Activated naive CD4-positive, alpha-beta T cell treated with anti-CD3 and anti-CD28 coated beads for 36 hours (primary cell): ENCODE measurements at regions not wholly inside any gene's neighbourhood (a gene's known extent, or its start where the extent isn't known, plus 50 kb on each side); places are given as distances from the start of the nearest gene placed in this dataset.

Experiments used
- CTCF ChIA-PET: fragments of 350-600 bp; sonication (Branson Sonifier 250); formaldehyde crosslinking; loops from one replicate; lab custom pipeline; 2021; ENCODE audit warnings: antibody characterized with exemption; lab: Charles Lee
- DNase-seq: peaks from one replicate; pipeline ENCODE4 v3.0.0-alpha.2; 2020
- H3K27ac Mint-ChIP-seq: one replicate; pipeline ENCODE4 v1.8.0; 2021; ENCODE audit warnings: mild to moderate bottlenecking, mixed read lengths
- H3K27me3 Mint-ChIP-seq: one replicate; pipeline ENCODE4 v1.8.0; 2021; ENCODE audit warnings: low read depth, mixed read lengths
- H3K36me3 Mint-ChIP-seq: one replicate; pipeline ENCODE4 v1.8.0; 2021; ENCODE audit warnings: low read depth, mixed read lengths
- H3K4me1 Mint-ChIP-seq: one replicate; pipeline ENCODE4 v1.8.0; 2021; ENCODE audit warnings: low read depth, mixed read lengths
- H3K4me3 Mint-ChIP-seq: one replicate; pipeline ENCODE4 v1.8.0; 2021; ENCODE audit warnings: mild to moderate bottlenecking, moderate library complexity, mixed read lengths
- H3K9me3 Mint-ChIP-seq: one replicate; pipeline ENCODE4 v1.8.0; 2021; ENCODE audit warnings: mixed read lengths
- intact Hi-C: fragments of 100-400 bp; cut with micrococcal nuclease; formaldehyde crosslinking; loops from one replicate; pipeline ENCODE4 v1.15.1; 2023

GRCh38 chr5:130277002-130277401, 372.7 kb downstream of the CHSY3 start:
- H3K4me3 Mint-ChIP-seq = no peak overlapping the region
- CTCF ChIA-PET = no interaction called here
- no peaks in the 10 kb centered on the region for H3K36me3 Mint-ChIP-seq
- H3K4me1 Mint-ChIP-seq = no peaks in the 10 kb centered on the region
- intact Hi-C loops = no loop called here
- no peaks in the 10 kb centered on the region for H3K27me3 Mint-ChIP-seq
- no peak overlapping the region for H3K27ac Mint-ChIP-seq
- DNase-seq = no peak
- H3K9me3 Mint-ChIP-seq = no peaks in the 10 kb centered on the region

GRCh38 chr5:130272837-130273236, 368.6 kb downstream of the CHSY3 start:
- Mint-ChIP-seq H3K27me3 (no peaks in the 10 kb centered on the region), H3K4me1 (no peaks in the 10 kb centered on the region), H3K27ac (no peak overlapping the region), H3K9me3 (no peaks in the 10 kb centered on the region), H3K36me3 (no peaks in the 10 kb centered on the region), H3K4me3 (no peak overlapping the region)
- CTCF ChIA-PET = no interaction called here
- DNase-seq = no peak
- intact Hi-C loops = no loop called here

DNA sequence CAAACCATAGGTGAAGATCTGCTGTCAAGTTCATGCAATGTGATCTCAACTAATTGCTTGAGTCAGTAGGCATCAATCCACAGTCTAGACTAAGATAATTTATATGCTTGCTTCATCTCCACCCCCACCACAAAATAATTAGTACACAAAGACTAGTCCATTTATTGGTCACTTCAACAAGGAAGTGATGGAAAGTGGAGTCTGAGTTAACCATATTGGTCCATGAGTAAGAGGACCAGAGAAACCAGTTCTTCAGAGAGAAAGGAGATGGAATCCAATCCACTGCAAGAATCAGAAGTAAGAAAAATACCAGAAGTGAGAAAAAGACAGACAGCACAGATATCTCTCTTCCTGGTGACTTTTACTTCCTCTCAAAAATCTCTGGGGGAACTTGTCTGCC, 366.5 kb downstream of the CHSY3 start:
- Mint-ChIP-seq H3K4me1 (no peaks in the 10 kb centered on the region), H3K27me3 (no peaks in the 10 kb centered on the region), H3K9me3 (no peaks in the 10 kb centered on the region), H3K4me3 (no peak overlapping the region), H3K27ac (no peak overlapping the region), H3K36me3 (no peaks in the 10 kb centered on the region)
- intact Hi-C loops = no loop called here
- CTCF ChIA-PET = no interaction called here
- DNase-seq = no peak

GRCh38 chr5:130268489-130268888, 364.2 kb downstream of the CHSY3 start:
- Mint-ChIP-seq H3K4me1 (no peaks in the 10 kb centered on the region), H3K36me3 (no peaks in the 10 kb centered on the region), H3K27ac (no peak overlapping the region), H3K4me3 (no peak overlapping the region), H3K27me3 (no peaks in the 10 kb centered on the region), H3K9me3 (no peaks in the 10 kb centered on the region)
- intact Hi-C loops = no loop called here
- DNase-seq = no peak
- CTCF ChIA-PET = no interaction called here

DNA sequence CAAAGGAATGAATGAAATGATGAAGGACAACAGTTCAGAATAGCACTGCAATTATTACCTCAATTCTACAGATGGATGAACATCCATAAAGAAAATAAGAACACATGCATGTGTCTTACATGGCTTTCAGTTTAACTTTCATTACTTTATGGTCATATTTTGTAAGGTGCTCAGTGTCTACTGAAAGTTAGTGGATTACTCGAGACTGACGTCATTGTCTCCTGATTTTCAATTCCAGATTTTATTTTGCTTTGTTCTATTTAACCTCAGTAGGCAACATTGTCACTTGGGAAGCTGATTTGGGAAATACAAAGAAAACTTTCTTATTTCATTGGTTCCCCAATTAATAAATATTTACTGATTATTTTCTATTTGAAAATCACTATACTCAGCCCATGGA, 363.7 kb downstream of the CHSY3 start:
- CTCF ChIA-PET = no interaction called here
- DNase-seq = no peak
- Mint-ChIP-seq H3K36me3 (no peaks in the 10 kb centered on the region), H3K27ac (no peak overlapping the region), H3K27me3 (peaks cover 1% of the 10 kb centered on the region), H3K9me3 (no peaks in the 10 kb centered on the region), H3K4me1 (no peaks in the 10 kb centered on the region), H3K4me3 (no peak overlapping the region)
- intact Hi-C loops = no loop called here

DNA sequence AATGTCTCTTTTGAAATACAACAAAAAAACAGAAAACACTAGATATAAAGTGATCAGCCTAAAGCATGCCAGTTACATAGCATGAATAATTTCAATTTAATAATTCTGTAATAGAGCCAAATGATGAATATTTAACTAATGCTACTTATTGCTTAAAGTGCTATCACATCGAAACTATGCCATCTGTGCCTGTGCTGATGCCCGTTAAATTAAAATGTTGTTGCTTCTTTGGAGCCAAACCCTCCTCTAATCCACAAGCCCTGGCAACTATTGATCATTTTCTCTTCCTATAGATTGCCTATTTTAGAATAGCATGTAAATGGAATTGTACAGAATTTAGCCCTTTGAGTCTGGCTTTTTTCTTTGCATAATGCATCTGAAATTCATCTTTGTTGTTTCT, 356.2 kb downstream of the CHSY3 start:
- no peak overlapping the region for H3K27ac Mint-ChIP-seq
- CTCF ChIA-PET = no interaction called here
- peaks cover 1% of the 10 kb centered on the region for H3K27me3 Mint-ChIP-seq
- H3K4me1 Mint-ChIP-seq = no peaks in the 10 kb centered on the region
- H3K36me3 Mint-ChIP-seq = no peaks in the 10 kb centered on the region
- H3K9me3 Mint-ChIP-seq = peaks cover 10% of the 10 kb centered on the region
- no peak overlapping the region for H3K4me3 Mint-ChIP-seq
- DNase-seq = no peak
- intact Hi-C loops = no loop called here

DNA sequence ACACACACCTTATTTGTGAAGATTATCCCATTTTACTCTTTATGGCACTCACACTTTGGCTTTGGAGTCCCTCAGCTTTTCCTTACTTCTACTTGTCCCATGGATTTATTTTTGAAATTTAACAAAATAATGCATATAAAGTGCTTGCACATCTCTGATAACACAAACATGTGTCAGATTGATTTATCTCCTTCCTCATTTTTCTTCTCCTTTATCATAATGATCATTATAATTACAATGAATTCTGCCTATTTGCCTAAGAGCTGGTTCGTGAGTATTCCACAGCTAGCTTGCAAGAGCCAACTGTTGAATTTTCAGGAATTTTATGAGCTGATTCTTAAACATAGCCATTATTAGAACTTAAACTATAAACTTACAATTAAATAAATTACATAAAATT, 347.7 kb downstream of the CHSY3 start:
- Mint-ChIP-seq H3K9me3 (peaks cover 12% of the 10 kb centered on the region), H3K27me3 (peaks cover 6% of the 10 kb centered on the region), H3K36me3 (no peaks in the 10 kb centered on the region), H3K4me1 (no peaks in the 10 kb centered on the region), H3K4me3 (no peak overlapping the region), H3K27ac (no peak overlapping the region)
- DNase-seq = no peak
- CTCF ChIA-PET = interaction anchor here (0.6 kb wide), 1 partner anchor 865 kb away, joined by 5 read pairs; no protein-coding TSS in a partner anchor
- intact Hi-C loops = no loop called here

DNA sequence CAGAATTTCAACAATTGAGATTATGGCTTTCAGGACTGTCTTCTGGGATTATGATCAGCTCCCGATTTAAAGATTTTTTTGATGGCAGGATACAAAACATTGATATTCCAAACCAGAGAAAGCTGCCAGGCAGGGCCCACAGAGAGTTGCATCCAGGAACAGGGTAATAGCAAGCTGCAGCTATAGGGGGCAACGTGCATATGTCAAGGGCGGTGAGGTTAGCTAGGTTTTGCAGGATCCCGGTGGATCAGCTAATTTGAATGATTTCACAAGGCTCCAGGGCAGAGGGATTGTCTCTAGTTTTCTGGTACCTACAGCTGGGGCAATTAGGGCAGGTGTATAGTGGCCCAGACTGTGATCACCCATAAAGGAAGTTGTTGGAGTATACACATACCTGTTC, 339.4 kb downstream of the CHSY3 start:
- H3K27me3 Mint-ChIP-seq = no peaks in the 10 kb centered on the region
- no peak overlapping the region for H3K4me3 Mint-ChIP-seq
- intact Hi-C loops = no loop called here
- no peak for DNase-seq
- CTCF ChIA-PET = no interaction called here
- H3K4me1 Mint-ChIP-seq = no peaks in the 10 kb centered on the region
- H3K9me3 Mint-ChIP-seq = no peaks in the 10 kb centered on the region
- H3K36me3 Mint-ChIP-seq = no peaks in the 10 kb centered on the region
- H3K27ac Mint-ChIP-seq = no peak overlapping the region

DNA sequence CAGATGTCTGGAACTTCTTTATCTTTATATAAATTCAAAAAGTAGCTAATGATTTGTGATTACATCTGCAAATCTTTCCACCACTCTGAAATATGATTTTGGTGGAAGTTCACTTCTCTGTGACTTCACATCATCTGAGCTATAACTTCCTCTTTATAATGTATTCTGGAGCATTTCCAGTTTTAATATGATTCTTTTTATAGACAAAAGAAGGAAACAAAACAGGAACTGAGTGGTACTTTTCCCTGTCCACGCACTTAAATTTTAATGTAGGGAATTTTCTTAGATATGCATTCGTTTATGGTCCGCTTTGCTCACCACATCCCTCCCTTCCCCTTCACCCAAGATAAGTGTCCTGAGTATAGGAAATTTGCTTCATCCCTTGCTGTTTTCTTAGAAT, 333.5 kb downstream of the CHSY3 start:
- Mint-ChIP-seq H3K4me1 (no peaks in the 10 kb centered on the region), H3K36me3 (no peaks in the 10 kb centered on the region)
- no peak for DNase-seq

More for the DNA sequence above, 333.5 kb downstream of the CHSY3 start:
- Mint-ChIP-seq H3K9me3 (no peaks in the 10 kb centered on the region), H3K27ac (no peak overlapping the region), H3K4me3 (no peak overlapping the region), H3K27me3 (no peaks in the 10 kb centered on the region)
- intact Hi-C loops = no loop called here
- CTCF ChIA-PET = no interaction called here
